ENCODE measurements at regions not wholly inside any gene's neighbourhood (a gene's known extent, or its start where the extent isn't known, plus 50 kb on each side); places are given as distances from the start of the nearest gene placed in this dataset.

- Mint-ChIP-seq H3K9me3 (peaks cover 4% of the 10 kb centered on the region), H3K4me1 (no peaks in the 10 kb centered on the region), H3K4me3 (no peak overlapping the region), H3K27me3 (ENCODE audit: insufficient read depth) (peaks cover 2% of the 10 kb centered on the region), H3K36me3 (ENCODE audit: low read depth) (no peaks in the 10 kb centered on the region), H3K27ac (no peak overlapping the region)
- Histone ChIP-seq H3K4me3 (ENCODE audit: low read length) (no peak overlapping the region), H3K36me3 (ENCODE audit: control insufficient read depth, insufficient read depth, low read length) (no peaks in the 10 kb centered on the region), H3K9me3 (ENCODE audit: control insufficient read depth, low read length) (no peaks in the 10 kb centered on the region), H3K4me1 (ENCODE audit: control insufficient read depth, insufficient read depth, low read length) (no peaks in the 10 kb centered on the region), H3K9ac (ENCODE audit: extremely low read depth, low read length, poor library complexity, severe bottlenecking) (no peak overlapping the region), H3K27ac (ENCODE audit: low read depth, low read length) (no peak overlapping the region), H3K27me3 (ENCODE audit: control insufficient read depth, insufficient read depth, low read length, poor library complexity, severe bottlenecking) (peaks cover 7% of the 10 kb centered on the region)
- WGBS, 2 experiments (ENCODE audit: insufficient coverage in 1 of 2, insufficient read length in 1 of 2) = 87 to 100% methylated on average over 2 of the region's 2 CpGs
- TF ChIP-seq CTCF (conservative IDR thresholded peaks at IDR 0.05) = no peak
- no peak for DNase-seq
Measured at GRCh38 chr14:29176876-29177275, 410.3 kb downstream of the FOXG1 start.

GRCh38 chr14:29178971-29179370 lies 412.4 kb downstream of the FOXG1 start:
- no peak for DNase-seq
- Mint-ChIP-seq H3K36me3 (ENCODE audit: low read depth) (no peaks in the 10 kb centered on the region), H3K27ac (no peak overlapping the region), H3K27me3 (ENCODE audit: insufficient read depth) (peaks cover 2% of the 10 kb centered on the region), H3K4me3 (no peak overlapping the region), H3K9me3 (peaks cover 3% of the 10 kb centered on the region), H3K4me1 (no peaks in the 10 kb centered on the region)
- no peak overlapping the region for H3K4me3 ChIP-seq (ENCODE audit: low read length)
- no peaks in the 10 kb centered on the region for H3K9me3 ChIP-seq (ENCODE audit: control insufficient read depth, low read length)
- H3K27ac ChIP-seq (ENCODE audit: low read depth, low read length) = no peak overlapping the region
- H3K36me3 ChIP-seq (ENCODE audit: control insufficient read depth, insufficient read depth, low read length) = no peaks in the 10 kb centered on the region
- H3K27me3 ChIP-seq (ENCODE audit: control insufficient read depth, insufficient read depth, low read length, poor library complexity, severe bottlenecking) = peaks cover 11% of the 10 kb centered on the region
- H3K9ac ChIP-seq (ENCODE audit: extremely low read depth, low read length, poor library complexity, severe bottlenecking) = no peak overlapping the region
- no peak for TF ChIP-seq CTCF (conservative IDR thresholded peaks at IDR 0.05)
- H3K4me1 ChIP-seq (ENCODE audit: control insufficient read depth, insufficient read depth, low read length) = no peaks in the 10 kb centered on the region
- 86% methylated on average over 1 of the region's 1 CpG; no CpG with 5 or more reads in 1 of the 2 experiments for WGBS, 2 experiments (ENCODE audit: insufficient coverage in 1 of 2, insufficient read length in 1 of 2)

DNA sequence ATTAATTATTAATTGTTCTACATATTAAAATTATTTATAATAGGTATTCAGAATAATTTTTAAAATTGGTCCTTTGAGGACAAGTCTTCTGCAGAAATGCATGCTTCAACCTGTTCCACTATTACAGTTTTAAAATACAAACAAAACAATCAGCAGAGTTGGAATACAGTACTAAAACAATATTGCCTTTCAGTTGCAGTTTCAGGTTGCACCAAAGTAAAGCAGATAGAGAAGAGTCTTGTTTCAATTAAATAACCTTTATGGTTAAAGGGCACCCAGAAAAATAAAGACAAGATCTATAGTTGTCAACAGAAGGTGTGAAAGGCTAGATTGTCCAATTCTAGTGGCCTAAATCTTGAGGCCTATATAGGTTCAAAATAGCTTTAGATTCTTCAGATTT lies 424.5 kb downstream of the FOXG1 start:
- no peaks in the 10 kb centered on the region for H3K36me3 Mint-ChIP-seq (ENCODE audit: low read depth)
- H3K27me3 Mint-ChIP-seq (ENCODE audit: insufficient read depth) = no peaks in the 10 kb centered on the region
- H3K27ac Mint-ChIP-seq = no peak overlapping the region
- Histone ChIP-seq H3K9ac (ENCODE audit: extremely low read depth, low read length, poor library complexity, severe bottlenecking) (no peak overlapping the region), H3K27ac (ENCODE audit: low read depth, low read length) (no peak overlapping the region), H3K4me3 (ENCODE audit: low read length) (no peak overlapping the region), H3K36me3 (ENCODE audit: control insufficient read depth, insufficient read depth, low read length) (no peaks in the 10 kb centered on the region), H3K4me1 (ENCODE audit: control insufficient read depth, insufficient read depth, low read length) (no peaks in the 10 kb centered on the region), H3K27me3 (ENCODE audit: control insufficient read depth, insufficient read depth, low read length, poor library complexity, severe bottlenecking) (no peaks in the 10 kb centered on the region), H3K9me3 (ENCODE audit: control insufficient read depth, low read length) (no peaks in the 10 kb centered on the region)
- DNase-seq = no peak
- no peak overlapping the region for H3K4me3 Mint-ChIP-seq
- no peak for TF ChIP-seq CTCF (conservative IDR thresholded peaks at IDR 0.05)
- peaks cover 11% of the 10 kb centered on the region for H3K9me3 Mint-ChIP-seq
- no peaks in the 10 kb centered on the region for H3K4me1 Mint-ChIP-seq
